ENCODE measurements at regions not wholly inside any gene's neighbourhood (a gene's known extent, or its start where the extent isn't known, plus 50 kb on each side); places are given as distances from the start of the nearest gene placed in this dataset.

GRCh38 chr13:22134261-22134660 is 463.4 kb downstream of the FGF9 start:
- H3K36me3 ChIP-seq (replicated peaks; ENCODE audit: control insufficient read depth, insufficient read depth, low read length) = no peaks in the 10 kb centered on the region
- no peak overlapping the region for H3K4me3 ChIP-seq (ENCODE audit: insufficient read depth, low read depth, low read length)
- no peak for DNase-seq
- H3K27me3 ChIP-seq (ENCODE audit: control insufficient read depth, insufficient read depth, low read length) = no peaks in the 10 kb centered on the region

GRCh38 chr13:22135446-22135845 is 464.6 kb downstream of the FGF9 start:
- no peaks in the 10 kb centered on the region for H3K27me3 ChIP-seq (ENCODE audit: control insufficient read depth, insufficient read depth, low read length)
- H3K4me3 ChIP-seq (ENCODE audit: insufficient read depth, low read depth, low read length) = no peak overlapping the region
- no peaks in the 10 kb centered on the region for H3K36me3 ChIP-seq (replicated peaks; ENCODE audit: control insufficient read depth, insufficient read depth, low read length)
- no peak for DNase-seq

- H3K27me3 ChIP-seq (ENCODE audit: control insufficient read depth, insufficient read depth, low read length) = no peaks in the 10 kb centered on the region
- H3K36me3 ChIP-seq (replicated peaks; ENCODE audit: control insufficient read depth, insufficient read depth, low read length) = no peaks in the 10 kb centered on the region
- no peak for DNase-seq
- H3K4me3 ChIP-seq (ENCODE audit: insufficient read depth, low read depth, low read length) = no peak overlapping the region
Measured at GRCh38 chr13:22137361-22138050, 466.6 kb downstream of the FGF9 start.

GRCh38 chr13:22138947-22139346 is 468.1 kb downstream of the FGF9 start:
- no peak overlapping the region for H3K4me3 ChIP-seq (ENCODE audit: insufficient read depth, low read depth, low read length)
- DNase-seq = no peak

GRCh38 chr13:22141716-22142115 is 470.8 kb downstream of the FGF9 start:
- no peak overlapping the region for H3K4me3 ChIP-seq (ENCODE audit: insufficient read depth, low read depth, low read length)
- no peaks in the 10 kb centered on the region for H3K27me3 ChIP-seq (ENCODE audit: control insufficient read depth, insufficient read depth, low read length)
- no peaks in the 10 kb centered on the region for H3K36me3 ChIP-seq (replicated peaks; ENCODE audit: control insufficient read depth, insufficient read depth, low read length)
- DNase-seq = no peak

More at GRCh38 chr13:22138947-22139346, 468.1 kb downstream of the FGF9 start:
- Histone ChIP-seq H3K36me3 (replicated peaks; ENCODE audit: control insufficient read depth, insufficient read depth, low read length) (no peaks in the 10 kb centered on the region), H3K27me3 (ENCODE audit: control insufficient read depth, insufficient read depth, low read length) (no peaks in the 10 kb centered on the region)

GRCh38 chr13:22143671-22144070 is 472.8 kb downstream of the FGF9 start:
- Histone ChIP-seq H3K4me3 (ENCODE audit: insufficient read depth, low read depth, low read length) (no peak overlapping the region), H3K36me3 (replicated peaks; ENCODE audit: control insufficient read depth, insufficient read depth, low read length) (no peaks in the 10 kb centered on the region), H3K27me3 (ENCODE audit: control insufficient read depth, insufficient read depth, low read length) (no peaks in the 10 kb centered on the region)
- no peak for DNase-seq

- no peaks in the 10 kb centered on the region for H3K36me3 ChIP-seq (replicated peaks; ENCODE audit: control insufficient read depth, insufficient read depth, low read length)
- no peak for DNase-seq
- H3K4me3 ChIP-seq (ENCODE audit: insufficient read depth, low read depth, low read length) = no peak overlapping the region
- no peaks in the 10 kb centered on the region for H3K27me3 ChIP-seq (ENCODE audit: control insufficient read depth, insufficient read depth, low read length)
Measured at GRCh38 chr13:22144806-22145205, 473.9 kb downstream of the FGF9 start.

- H3K4me3 ChIP-seq (ENCODE audit: insufficient read depth, low read depth, low read length) = no peak overlapping the region
- H3K36me3 ChIP-seq (replicated peaks; ENCODE audit: control insufficient read depth, insufficient read depth, low read length) = no peaks in the 10 kb centered on the region
- H3K27me3 ChIP-seq (ENCODE audit: control insufficient read depth, insufficient read depth, low read length) = no peaks in the 10 kb centered on the region
- no peak for DNase-seq
Measured at GRCh38 chr13:22148187-22148586, 477.3 kb downstream of the FGF9 start.

- Histone ChIP-seq H3K36me3 (replicated peaks; ENCODE audit: control insufficient read depth, insufficient read depth, low read length) (no peaks in the 10 kb centered on the region), H3K4me3 (ENCODE audit: insufficient read depth, low read depth, low read length) (no peak overlapping the region), H3K27me3 (ENCODE audit: control insufficient read depth, insufficient read depth, low read length) (no peaks in the 10 kb centered on the region)
- DNase-seq = no peak
Measured at GRCh38 chr13:22152751-22153150, 481.9 kb downstream of the FGF9 start.

GRCh38 chr13:22154041-22154440 is 483.2 kb downstream of the FGF9 start:
- DNase-seq = no peak
- Histone ChIP-seq H3K27me3 (ENCODE audit: control insufficient read depth, insufficient read depth, low read length) (no peaks in the 10 kb centered on the region), H3K36me3 (replicated peaks; ENCODE audit: control insufficient read depth, insufficient read depth, low read length) (no peaks in the 10 kb centered on the region), H3K4me3 (ENCODE audit: insufficient read depth, low read depth, low read length) (no peak overlapping the region)

- DNase-seq = no peak
- Histone ChIP-seq H3K36me3 (replicated peaks; ENCODE audit: control insufficient read depth, insufficient read depth, low read length) (no peaks in the 10 kb centered on the region), H3K4me3 (ENCODE audit: insufficient read depth, low read depth, low read length) (no peak overlapping the region), H3K27me3 (ENCODE audit: control insufficient read depth, insufficient read depth, low read length) (no peaks in the 10 kb centered on the region)
Measured at GRCh38 chr13:22161871-22162270, 491.0 kb downstream of the FGF9 start.

GRCh38 chr13:22162889-22163288 is 492.0 kb downstream of the FGF9 start:
- H3K4me3 ChIP-seq (ENCODE audit: insufficient read depth, low read depth, low read length) = no peak overlapping the region
- H3K27me3 ChIP-seq (ENCODE audit: control insufficient read depth, insufficient read depth, low read length) = no peaks in the 10 kb centered on the region
- no peaks in the 10 kb centered on the region for H3K36me3 ChIP-seq (replicated peaks; ENCODE audit: control insufficient read depth, insufficient read depth, low read length)
- DNase-seq = no peak

GRCh38 chr13:22168437-22169190 is 497.7 kb downstream of the FGF9 start:
- Histone ChIP-seq H3K27me3 (ENCODE audit: control insufficient read depth, insufficient read depth, low read length) (no peaks in the 10 kb centered on the region), H3K4me3 (ENCODE audit: insufficient read depth, low read depth, low read length) (no peak overlapping the region), H3K36me3 (replicated peaks; ENCODE audit: control insufficient read depth, insufficient read depth, low read length) (no peaks in the 10 kb centered on the region)
- no peak for DNase-seq

- Histone ChIP-seq H3K4me3 (ENCODE audit: insufficient read depth, low read depth, low read length) (no peak overlapping the region), H3K36me3 (replicated peaks; ENCODE audit: control insufficient read depth, insufficient read depth, low read length) (no peaks in the 10 kb centered on the region), H3K27me3 (ENCODE audit: control insufficient read depth, insufficient read depth, low read length) (no peaks in the 10 kb centered on the region)
- DNase-seq = no peak
Measured at GRCh38 chr13:22169473-22169872, 498.6 kb downstream of the FGF9 start.

GRCh38 chr13:22173610-22174009 is 502.7 kb downstream of the FGF9 start:
- no peaks in the 10 kb centered on the region for H3K27me3 ChIP-seq (ENCODE audit: control insufficient read depth, insufficient read depth, low read length)
- DNase-seq = no peak
- H3K4me3 ChIP-seq (ENCODE audit: insufficient read depth, low read depth, low read length) = no peak overlapping the region
- H3K36me3 ChIP-seq (replicated peaks; ENCODE audit: control insufficient read depth, insufficient read depth, low read length) = no peaks in the 10 kb centered on the region
